Epithelial cell of esophagus (primary cell): ENCODE measurements at regions not wholly inside any gene's neighbourhood (a gene's known extent, or its start where the extent isn't known, plus 50 kb on each side); places are given as distances from the start of the nearest gene placed in this dataset.

Source experiments
- DNase-seq: peaks from one replicate; pipeline ENCODE4 v3.0.0; 2010; ENCODE audit warnings: low read depth
- H3K4me3 ChIP-seq: 2 replicates; pipeline ENCODE4 v1.5.1; 2011; ENCODE audit warnings: mild to moderate bottlenecking, low read length, control low read depth
- TF ChIP-seq, protein P1 (sequence below): IDR thresholded peaks from 2 replicates; pipeline ENCODE4 v1.5.1; 2011; ENCODE audit warnings: low read depth, mild to moderate bottlenecking, low read length, control low read depth, inconsistent platforms; ENCODE audit not compliant: insufficient read depth; ENCODE audit errors: missing control alignments

DNA sequence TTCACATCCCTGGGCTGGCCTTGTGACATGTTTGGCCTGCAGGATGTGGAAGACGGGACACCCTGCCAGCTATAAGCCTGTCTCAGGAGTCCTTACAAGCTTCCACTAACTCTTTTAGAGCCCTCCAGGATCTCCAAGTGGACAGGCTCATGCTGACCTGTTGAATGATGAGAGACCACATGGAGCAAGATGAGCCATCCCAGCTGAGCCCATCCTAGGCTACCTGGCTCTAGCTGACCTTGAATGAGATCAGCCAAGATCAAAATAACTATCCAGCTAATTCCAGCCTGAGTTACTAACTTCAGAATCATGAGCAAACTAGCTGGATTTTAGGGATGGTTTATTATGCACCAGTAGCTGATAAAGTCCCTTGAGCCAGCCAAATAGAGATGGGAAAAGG lies 169.5 kb downstream of the TFAP2C start:
- TF ChIP-seq, protein P1, sequence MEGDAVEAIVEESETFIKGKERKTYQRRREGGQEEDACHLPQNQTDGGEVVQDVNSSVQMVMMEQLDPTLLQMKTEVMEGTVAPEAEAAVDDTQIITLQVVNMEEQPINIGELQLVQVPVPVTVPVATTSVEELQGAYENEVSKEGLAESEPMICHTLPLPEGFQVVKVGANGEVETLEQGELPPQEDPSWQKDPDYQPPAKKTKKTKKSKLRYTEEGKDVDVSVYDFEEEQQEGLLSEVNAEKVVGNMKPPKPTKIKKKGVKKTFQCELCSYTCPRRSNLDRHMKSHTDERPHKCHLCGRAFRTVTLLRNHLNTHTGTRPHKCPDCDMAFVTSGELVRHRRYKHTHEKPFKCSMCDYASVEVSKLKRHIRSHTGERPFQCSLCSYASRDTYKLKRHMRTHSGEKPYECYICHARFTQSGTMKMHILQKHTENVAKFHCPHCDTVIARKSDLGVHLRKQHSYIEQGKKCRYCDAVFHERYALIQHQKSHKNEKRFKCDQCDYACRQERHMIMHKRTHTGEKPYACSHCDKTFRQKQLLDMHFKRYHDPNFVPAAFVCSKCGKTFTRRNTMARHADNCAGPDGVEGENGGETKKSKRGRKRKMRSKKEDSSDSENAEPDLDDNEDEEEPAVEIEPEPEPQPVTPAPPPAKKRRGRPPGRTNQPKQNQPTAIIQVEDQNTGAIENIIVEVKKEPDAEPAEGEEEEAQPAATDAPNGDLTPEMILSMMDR, result no peak
- no peak for DNase-seq
- no peak overlapping the region for H3K4me3 ChIP-seq

DNA sequence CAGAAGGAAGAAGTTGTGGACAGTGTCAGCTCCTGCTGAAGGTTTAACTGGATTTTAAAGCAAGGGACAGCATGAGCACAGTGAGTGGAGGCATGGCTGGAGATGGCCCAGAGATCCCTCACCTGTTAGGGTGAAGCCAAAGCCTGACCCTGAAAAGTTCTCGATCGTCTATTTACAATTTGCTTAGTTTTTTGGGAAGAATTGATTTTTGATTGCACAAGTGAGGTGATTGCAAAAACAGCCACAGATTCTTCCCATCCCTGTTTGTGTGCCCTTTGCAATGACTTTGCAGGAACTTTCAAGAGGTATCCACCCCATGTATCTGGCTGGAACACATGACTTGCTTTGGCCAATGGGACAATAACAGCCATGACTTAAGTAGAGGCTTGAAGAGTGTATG lies 170.1 kb downstream of the TFAP2C start:
- H3K4me3 ChIP-seq, result no peak overlapping the region
- TF ChIP-seq, protein P1, result no peak
- DNase-seq, result no peak

DNA sequence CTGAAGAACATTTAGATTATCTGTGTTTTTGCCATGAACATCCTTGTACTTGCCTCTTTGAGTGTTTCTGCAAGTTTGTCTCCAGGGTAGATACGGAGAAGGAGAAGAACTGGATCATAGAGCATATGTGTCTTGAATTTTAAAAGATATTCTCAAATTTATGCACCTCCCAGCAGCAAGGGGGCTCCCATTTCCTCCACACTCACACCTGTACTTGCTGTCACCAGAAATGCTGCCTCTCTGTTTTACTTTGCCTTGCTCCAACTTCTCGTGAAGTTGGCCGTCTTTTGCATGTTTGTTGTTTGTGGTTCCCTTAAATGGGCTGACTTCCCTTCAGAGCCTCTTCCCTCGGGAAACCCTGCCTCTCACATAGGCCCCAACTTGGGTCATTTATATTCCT lies 171.0 kb downstream of the TFAP2C start:
- no peak for DNase-seq
- TF ChIP-seq, protein P1, result no peak
- H3K4me3 ChIP-seq, result no peak overlapping the region

DNA sequence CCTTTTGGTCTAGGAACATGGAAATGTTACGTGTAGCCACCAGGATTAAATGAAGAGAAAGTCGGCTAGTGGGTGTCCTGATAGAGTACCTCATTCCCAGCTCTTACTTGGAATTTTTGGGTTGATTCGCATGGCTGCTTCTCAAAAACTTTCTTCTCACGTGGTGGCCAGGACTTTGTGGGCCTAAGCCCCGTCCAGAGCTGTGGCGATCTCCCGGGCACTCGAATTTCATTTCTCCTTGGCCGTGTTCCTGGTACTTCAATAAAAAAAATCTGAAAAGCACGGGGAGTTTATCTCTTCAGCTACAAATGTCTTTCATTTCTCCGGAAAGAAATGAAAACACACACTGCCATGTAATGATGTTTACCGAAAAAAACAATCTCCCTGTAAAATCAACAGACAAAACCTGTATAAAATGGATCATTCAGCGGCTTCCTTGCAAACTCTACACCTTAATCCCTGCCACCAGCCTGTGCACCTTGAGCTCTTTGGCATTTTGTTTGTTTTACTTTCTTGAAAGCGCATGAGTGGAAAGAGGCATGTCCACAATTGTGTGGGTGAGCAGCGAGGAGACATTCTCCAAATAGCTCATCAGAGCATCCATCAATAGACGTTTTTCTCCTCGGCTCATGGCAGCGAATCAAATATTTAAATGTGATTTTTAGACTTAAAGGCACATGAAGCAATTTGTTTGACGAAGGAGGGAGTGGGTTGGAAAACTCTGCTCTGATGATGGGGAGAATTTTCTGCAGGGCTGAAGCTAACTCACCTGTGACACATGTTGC lies 173.1 kb downstream of the TFAP2C start:
- TF ChIP-seq, protein P1, result no peak
- DNase-seq, result no peak
- no peak overlapping the region for H3K4me3 ChIP-seq

DNA sequence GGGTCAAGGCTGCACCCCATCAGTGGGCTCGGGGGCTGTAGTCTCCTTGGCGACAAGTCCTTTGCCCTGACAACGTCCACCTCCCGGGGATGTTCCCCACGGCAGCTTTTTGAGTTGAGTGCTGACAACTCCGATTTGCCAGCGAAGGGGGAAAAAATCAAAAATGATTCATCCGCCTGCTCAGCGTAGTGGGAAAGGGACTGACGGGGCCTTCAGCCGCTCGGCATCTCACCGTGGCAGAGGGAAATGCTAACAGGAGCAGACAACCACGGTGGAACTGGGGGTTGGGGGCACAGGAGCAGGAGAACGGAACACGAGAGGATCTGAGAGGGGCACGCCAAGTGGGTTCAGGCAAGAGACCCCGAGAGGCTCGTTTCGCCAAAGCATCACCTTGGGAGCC lies 173.7 kb downstream of the TFAP2C start:
- H3K4me3 ChIP-seq, result no peak overlapping the region
- TF ChIP-seq, protein P1, result no peak
- no peak for DNase-seq

DNA sequence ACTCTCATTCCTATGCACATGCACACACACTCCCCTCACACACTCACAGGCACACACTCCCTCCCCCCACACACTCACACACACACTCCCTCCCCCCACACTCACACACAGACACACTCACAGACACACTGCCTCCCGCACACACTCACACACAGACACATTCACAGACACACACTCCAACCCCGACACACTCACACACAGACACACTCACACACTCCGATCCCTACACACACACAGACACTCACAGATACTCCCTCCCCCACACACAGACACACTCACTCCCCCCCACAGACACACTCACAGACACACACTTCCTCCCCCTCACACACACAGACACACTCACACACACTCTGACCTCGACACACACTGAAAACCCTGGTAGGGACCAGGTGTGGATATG lies 176.2 kb downstream of the TFAP2C start:
- no peak overlapping the region for H3K4me3 ChIP-seq
- DNase-seq, result no peak
- TF ChIP-seq, protein P1, result no peak

DNA sequence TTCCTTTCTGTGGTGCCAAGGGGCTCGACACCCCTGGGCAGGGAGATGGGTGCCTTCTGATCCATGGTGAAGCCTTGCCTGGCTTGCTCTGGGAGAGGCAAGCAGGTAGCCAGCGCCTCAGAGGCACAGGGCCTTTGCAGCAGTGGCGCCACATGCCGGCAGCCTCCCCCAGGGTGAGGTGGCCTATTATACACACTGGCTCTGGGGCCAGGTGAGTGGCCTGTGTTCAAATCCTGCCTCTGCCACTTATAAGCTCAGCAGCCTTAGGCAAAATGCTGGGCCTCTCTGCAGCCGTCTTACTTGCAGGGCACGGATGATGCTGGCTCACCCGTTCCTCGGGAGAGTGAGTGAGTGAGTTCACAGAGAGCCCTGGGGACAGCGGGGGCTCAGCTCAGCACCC lies 176.9 kb downstream of the TFAP2C start:
- no peak overlapping the region for H3K4me3 ChIP-seq
- TF ChIP-seq, protein P1, result no peak
- DNase-seq, result no peak
